Esophagus squamous epithelium (tissue), 4 donors: ENCODE measurements at regions not wholly inside any gene's neighbourhood (a gene's known extent, or its start where the extent isn't known, plus 50 kb on each side); places are given as distances from the start of the nearest gene placed in this dataset.

Source experiments
- CTCF ChIP-seq, 6 experiments: fragments of 450-650 bp in 4 of 6; fragments of 200-600 bp in 2 of 6; sonication (generic) in 2 of 6; IDR thresholded peaks; one replicate each; pipeline ENCODE4 v1.5.1; 2016 to 2019; ENCODE audit warnings: antibody characterized with exemption in 6 of 6, mild to moderate bottlenecking in 4 of 6, moderate library complexity in 4 of 6
- POLR2A ChIP-seq, 4 donors: fragments of 450-650 bp; IDR thresholded peaks; one replicate each; pipeline ENCODE4 v1.6.1; 2017; ENCODE audit warnings: antibody characterized with exemption in 4 of 4, mild to moderate bottlenecking in 4 of 4, moderate library complexity in 3 of 4

- TF ChIP-seq POLR2A (IDR thresholded peaks at IDR 0.05) (no peak), CTCF (IDR thresholded peaks at IDR 0.05) (no peak)
Observed at GRCh38 chr10:100664316-100665149, 80.8 kb upstream of the PAX2 start.
